Sigmoid colon (tissue), 4 donors: ENCODE measurements at regions not wholly inside any gene's neighbourhood (a gene's known extent, or its start where the extent isn't known, plus 50 kb on each side); places are given as distances from the start of the nearest gene placed in this dataset.

ENCODE experiments used
- EP300 ChIP-seq, 4 donors: sonication (generic); formaldehyde crosslinking; IDR thresholded peaks; one replicate each; pipeline ENCODE4 v1.6.1; 2017; ENCODE audit warnings: antibody characterized with exemption in 4 of 4
- POLR2A ChIP-seq, 2 donors: fragments of 450-650 bp; IDR thresholded peaks; one replicate each; pipeline ENCODE4 v1.6.1; 2016; ENCODE audit warnings: antibody characterized with exemption in 2 of 2, mild to moderate bottlenecking in 2 of 2, moderate library complexity in 2 of 2
- POLR2AphosphoS5 ChIP-seq, 4 donors: sonication (generic); formaldehyde crosslinking; IDR thresholded peaks; one replicate each; pipeline ENCODE4 v1.6.1; 2017; ENCODE audit warnings: antibody characterized with exemption in 4 of 4
- TF ChIP-seq, protein P1 (sequence below), 4 experiments: fragments of 450-650 bp in 3 of 4; fragments of 200-600 bp in 1 of 4; IDR thresholded peaks; one replicate each; pipeline ENCODE4 v1.5.1; 2016 to 2019; ENCODE audit warnings: antibody characterized with exemption in 4 of 4, mild to moderate bottlenecking in 3 of 4, moderate library complexity in 2 of 4

DNA sequence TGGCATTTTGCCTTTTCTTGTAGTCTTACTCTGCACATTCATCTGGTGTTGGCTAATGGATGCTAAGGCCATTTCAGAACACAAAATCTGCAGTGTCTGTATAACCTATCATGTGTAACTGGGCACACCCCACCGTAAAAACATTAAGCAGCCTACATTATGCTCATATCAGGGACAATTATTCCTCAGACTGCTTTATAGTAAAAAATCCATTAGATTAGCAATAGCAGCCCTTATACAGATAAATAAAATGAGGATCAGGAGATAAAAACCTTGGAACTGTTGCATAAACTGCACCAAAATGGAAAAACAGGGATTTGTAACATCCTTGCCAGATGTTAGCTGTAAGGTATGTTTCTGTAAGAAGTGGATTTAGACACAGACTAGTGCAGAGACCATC, 288.8 kb downstream of the HS3ST1 start:
- TF ChIP-seq, protein P1, sequence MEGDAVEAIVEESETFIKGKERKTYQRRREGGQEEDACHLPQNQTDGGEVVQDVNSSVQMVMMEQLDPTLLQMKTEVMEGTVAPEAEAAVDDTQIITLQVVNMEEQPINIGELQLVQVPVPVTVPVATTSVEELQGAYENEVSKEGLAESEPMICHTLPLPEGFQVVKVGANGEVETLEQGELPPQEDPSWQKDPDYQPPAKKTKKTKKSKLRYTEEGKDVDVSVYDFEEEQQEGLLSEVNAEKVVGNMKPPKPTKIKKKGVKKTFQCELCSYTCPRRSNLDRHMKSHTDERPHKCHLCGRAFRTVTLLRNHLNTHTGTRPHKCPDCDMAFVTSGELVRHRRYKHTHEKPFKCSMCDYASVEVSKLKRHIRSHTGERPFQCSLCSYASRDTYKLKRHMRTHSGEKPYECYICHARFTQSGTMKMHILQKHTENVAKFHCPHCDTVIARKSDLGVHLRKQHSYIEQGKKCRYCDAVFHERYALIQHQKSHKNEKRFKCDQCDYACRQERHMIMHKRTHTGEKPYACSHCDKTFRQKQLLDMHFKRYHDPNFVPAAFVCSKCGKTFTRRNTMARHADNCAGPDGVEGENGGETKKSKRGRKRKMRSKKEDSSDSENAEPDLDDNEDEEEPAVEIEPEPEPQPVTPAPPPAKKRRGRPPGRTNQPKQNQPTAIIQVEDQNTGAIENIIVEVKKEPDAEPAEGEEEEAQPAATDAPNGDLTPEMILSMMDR (IDR thresholded peaks at IDR 0.05): no peak
- TF ChIP-seq EP300 (IDR thresholded peaks at IDR 0.05) (no peak), POLR2A (IDR thresholded peaks at IDR 0.05) (no peak), POLR2AphosphoS5 (IDR thresholded peaks at IDR 0.05) (no peak)
